NCI-H1105 (cell line): ENCODE measurements at regions not wholly inside any gene's neighbourhood (a gene's known extent, or its start where the extent isn't known, plus 50 kb on each side); places are given as distances from the start of the nearest gene placed in this dataset.
A peak's percentile ranks its signal among the peaks of the same experiment; 100 is the strongest.
"Not testable (repeated sequence)": the region's sequence is repeated elsewhere in the genome, so short reads cannot be mapped to it uniquely, and the experiment has no call there.

Experiments
- DNase-seq: peaks from one replicate; lab custom pipeline; 2025; lab: John Stamatoyannopoulos, UW

- DNase-seq: no peak
Measured at GRCh38 chr13:74246487-74246886, 112.3 kb upstream of the KLF12 start.

GRCh38 chr13:74243637-74244526 lies 109.7 kb upstream of the KLF12 start:
- no peak for DNase-seq

GRCh38 chr13:74241343-74241742 lies 107.1 kb upstream of the KLF12 start:
- not testable (repeated sequence) for DNase-seq

GRCh38 chr13:74230984-74231501 lies 96.8 kb upstream of the KLF12 start:
- no peak for DNase-seq

DNA sequence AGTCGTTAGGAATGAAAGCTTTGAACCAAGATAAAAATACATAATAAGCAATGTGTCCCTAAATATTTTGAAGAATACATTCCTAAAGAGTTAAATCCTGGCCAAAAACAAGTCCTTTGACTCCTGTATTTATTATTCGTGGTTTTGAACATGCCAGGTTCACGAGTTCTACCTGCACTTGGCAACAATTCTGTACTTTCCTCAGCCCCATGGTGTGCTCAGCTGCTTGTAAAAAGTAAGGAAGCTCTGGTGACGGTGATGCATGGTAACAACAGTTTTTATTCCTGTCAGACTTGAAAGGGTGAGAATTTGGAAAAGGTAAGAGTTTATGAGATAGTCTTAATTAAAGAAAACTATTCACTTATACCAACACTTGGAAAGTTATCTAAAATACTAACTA lies 95.0 kb upstream of the KLF12 start:
- no peak for DNase-seq

DNA sequence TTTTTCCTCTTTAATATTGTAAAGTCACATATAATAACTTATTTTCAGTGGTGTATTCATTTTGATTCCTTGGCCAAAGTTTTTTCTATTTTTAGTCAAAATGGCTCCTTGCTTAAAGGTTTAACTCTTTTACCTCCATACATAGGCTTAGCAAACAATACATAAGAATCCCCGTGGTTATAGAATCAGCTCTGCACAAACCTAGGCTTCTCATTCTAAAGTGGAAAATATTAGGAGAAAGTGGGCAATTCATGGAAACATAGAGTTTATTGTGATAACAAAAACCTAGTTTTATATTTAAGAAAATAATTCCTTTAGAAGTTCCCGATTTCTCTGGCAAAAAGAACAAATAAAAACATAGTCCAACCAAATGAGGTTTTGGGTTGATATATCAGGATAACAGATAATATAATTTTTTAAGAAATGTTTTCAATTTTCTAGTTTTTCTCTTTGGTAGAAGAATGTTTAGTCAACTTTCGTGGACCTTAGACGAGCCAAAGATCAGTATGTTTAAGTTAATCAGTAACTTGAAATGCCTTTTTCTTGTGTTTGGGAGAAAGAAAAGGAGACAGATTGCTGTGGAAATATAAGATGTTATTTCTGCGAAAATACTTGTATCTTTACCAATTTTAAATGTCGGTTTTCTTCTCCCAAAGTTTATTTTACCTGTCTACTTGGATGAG lies 93.4 kb upstream of the KLF12 start:
- DNase-seq: no peak

DNA sequence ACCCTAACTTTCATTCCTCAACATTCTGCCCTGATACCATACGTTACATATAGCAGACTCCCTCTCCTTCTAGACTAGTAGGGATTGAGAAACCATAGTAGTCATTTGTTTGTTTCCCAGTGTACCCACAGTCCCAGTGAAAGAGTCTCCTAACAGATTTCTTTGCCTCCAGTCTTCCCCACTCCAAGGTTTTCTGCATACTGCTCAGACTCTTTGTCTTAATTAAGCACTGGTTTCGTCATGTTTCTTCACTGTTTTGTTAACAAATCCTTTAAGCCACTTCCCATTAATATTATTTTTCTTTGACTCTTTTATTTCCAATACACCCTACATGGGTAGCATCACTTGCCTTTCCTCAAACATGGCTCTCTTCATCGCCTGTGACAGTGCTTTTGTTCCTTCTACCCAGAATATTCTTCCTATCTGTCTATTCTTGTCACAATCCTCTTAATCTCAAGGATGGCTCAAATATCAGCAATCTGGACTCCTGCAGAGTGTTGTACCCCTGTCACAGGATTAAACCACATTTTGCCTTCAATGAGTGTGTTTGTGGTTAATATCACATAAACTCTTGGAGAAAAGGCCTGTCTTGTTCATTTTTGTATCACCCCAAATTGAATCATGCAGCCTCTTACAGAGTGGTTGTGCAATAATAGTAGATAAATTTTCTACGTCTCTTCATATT lies 92.7 kb upstream of the KLF12 start:
- DNase-seq: no peak

DNA sequence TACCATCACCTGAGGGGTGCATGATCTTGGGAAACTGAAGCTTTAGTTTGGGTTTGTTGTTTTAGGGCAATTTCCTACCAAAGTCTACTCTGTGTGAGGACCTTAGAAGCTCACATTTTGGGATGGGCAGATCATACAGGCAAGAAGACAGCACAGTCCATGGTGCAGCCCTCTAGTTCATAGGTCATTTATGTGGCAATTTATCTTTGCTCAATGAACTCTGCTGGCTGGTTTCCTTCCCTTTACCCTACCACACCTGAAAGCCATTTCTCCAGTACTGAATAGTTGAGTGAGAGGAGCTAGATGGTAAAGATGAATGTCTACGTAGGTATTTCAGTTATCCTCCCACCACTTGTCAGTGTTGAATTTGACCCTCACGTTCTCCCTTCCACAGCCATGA lies 87.5 kb upstream of the KLF12 start:
- DNase-seq: no peak

GRCh38 chr13:74219566-74219965 lies 85.4 kb upstream of the KLF12 start:
- no peak for DNase-seq

DNA sequence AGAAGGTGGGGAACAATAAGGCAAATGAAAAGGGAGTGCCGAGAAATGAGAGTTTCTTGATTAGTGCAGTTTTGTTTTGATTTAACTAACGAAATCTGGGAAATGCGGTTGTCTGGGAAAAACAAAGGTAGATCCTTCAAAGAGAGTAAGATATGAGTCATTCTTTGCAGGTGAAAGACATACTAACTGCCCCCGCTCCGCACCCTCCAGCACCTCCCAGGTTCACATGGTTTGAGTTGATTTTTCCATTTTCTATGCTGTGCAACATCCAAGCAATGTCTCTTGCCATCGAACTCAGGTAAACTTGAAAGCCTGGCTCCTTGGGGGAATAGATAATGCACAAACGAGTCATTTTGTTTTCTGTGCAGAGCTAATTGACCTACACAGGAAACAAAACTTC lies 84.1 kb upstream of the KLF12 start:
- DNase-seq: no peak

DNA sequence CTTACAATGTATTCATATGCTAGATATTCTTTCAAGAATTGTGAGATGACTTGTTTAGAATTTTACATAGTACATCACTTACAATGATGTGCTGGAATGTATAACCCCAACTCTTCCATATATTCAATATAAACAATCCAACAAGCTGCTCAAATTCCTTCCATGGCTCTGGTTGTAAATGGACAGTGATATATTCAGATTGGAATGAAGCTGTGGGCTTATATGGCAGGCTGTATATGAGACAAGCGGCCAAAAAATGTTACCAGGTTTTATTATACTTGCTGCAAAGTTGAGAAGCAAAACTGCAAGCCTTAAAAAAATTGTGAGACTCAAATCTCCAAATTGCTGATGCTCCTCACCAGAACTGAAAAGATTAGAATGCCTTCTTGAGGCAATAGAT lies 83.6 kb upstream of the KLF12 start:
- DNase-seq: no peak

GRCh38 chr13:74215420-74215819 lies 81.2 kb upstream of the KLF12 start:
- no peak for DNase-seq

GRCh38 chr13:74214321-74214720 lies 80.1 kb upstream of the KLF12 start:
- DNase-seq: no peak

- peak; percentile 35 for DNase-seq
Measured at GRCh38 chr13:74210693-74211393, 76.6 kb upstream of the KLF12 start.

GRCh38 chr13:74206855-74207254 lies 72.7 kb upstream of the KLF12 start:
- DNase-seq: no peak

- DNase-seq: no peak
Measured at GRCh38 chr13:74206061-74206561, 71.9 kb upstream of the KLF12 start.

- no peak for DNase-seq
Measured at GRCh38 chr13:74205313-74205690, 71.1 kb upstream of the KLF12 start.

DNA sequence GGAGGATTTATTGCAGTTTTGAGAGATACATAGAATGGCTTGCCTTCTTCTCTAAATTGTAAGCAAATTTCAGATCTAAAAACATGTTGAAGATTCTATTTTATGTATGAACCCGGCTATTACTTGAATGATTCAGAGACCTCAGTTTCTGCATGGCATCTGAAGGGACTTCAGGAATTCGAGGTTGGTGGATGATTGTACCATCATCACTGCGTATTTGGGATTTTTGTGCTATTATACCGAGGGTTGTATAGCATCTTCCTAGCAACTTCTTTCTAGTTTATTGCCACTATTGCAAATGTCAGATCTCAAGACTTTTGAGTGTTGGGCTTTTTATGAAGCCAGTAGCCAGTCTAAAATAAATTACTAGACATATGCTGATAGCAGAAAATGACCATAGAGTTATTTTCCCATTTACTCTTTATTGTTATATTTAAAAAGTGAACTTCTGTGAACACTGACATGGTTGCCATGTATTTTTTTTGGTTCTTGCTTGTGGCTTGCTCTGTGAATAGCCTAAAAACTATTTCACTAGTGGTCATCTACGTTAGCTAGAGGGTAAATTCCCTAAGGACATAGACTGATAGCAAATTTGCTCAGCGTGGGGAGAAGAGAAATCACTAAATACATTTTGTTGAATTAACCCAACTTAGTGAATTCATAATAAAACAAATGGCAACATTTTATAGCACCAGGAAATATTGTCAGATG lies 70.6 kb upstream of the KLF12 start:
- no peak for DNase-seq

- DNase-seq: no peak
Measured at GRCh38 chr13:74203576-74203975, 69.4 kb upstream of the KLF12 start.

DNA sequence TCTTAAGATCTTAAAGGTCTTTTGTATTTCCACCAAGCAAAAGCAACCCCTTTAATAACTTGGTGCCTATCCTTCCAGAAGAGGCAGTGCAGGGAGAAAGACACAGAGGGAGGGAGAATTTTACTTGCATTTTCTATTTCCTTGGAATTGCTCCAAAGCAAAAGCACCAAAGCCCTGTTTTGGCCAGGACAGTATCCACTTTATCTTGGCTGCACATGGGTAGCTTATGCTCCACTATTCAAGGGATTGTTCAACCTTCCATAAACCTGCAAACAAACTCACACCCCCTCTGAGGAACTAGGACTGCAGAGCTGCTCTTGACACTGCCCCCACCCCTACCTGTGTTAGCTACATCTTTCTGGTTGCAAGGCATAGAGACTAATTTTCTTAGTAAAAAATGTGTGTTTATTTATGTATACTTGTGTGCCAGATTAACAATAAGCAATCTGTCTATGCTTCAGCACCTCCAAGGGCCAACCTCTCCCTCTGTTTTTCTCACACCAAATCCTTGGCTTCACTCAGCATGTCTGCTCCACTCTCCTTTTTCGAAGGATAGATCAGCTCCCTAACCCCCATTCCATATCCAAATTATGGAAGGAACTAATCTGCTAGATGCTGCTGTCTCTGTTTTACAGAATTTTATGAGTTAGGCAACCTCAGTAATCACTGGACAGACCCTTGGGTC lies 68.1 kb upstream of the KLF12 start:
- no peak for DNase-seq

GRCh38 chr13:74201530-74201929 lies 67.3 kb upstream of the KLF12 start:
- DNase-seq: no peak
